Mucosa of gallbladder (tissue), 1 donor: ENCODE measurements at regions not wholly inside any gene's neighbourhood (a gene's known extent, or its start where the extent isn't known, plus 50 kb on each side); places are given as distances from the start of the nearest gene placed in this dataset.
"Not testable (repeated sequence)": the region's sequence is repeated elsewhere in the genome, so short reads cannot be mapped to it uniquely, and the experiment has no call there.

Source experiments
- DNase-seq: peaks from one replicate; pipeline ENCODE4 v3.0.0-alpha.2; 2020; ENCODE audit warnings: low spot score
- donor health status: DM: no; HTN: no; CAD: no.

DNA sequence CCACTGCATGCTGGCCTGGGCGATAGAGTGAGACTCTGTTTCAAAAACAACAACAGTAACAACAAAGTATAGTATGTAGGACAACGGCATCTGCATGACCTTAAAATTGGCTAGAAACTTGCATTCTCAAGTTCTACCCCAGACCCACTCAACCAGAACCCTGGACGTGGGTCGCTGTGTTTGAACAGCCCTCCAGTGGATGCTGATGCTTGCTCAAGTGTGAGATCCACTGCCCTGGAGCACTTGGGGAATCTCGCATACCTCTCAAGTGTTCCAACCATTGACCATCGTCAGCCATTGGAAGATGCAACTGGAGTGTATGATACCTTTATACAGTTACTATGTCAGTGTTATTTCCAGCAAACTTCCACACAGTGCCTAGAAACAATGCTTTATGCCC lies 435.9 kb downstream of the DCDC2C start:
- no peak for DNase-seq

DNA sequence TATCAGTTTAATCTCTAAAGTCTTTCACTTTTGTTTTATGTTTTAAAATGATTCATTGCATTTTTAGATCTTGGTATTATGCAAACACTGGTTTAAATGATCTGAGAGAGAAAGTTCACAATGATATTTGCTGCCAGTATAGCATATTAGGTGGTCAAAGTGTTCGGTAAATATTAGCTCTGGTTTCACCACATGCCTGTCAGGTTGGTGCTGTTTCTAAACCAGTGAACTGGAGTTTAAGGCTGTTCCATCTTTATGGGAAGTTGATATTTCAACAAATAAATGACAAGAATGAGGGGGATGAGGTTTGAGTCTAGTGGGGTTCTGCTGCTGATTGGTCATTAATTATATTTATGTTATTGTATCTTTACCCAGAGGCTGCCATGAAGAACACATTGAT lies 436.4 kb downstream of the DCDC2C start:
- no peak for DNase-seq

DNA sequence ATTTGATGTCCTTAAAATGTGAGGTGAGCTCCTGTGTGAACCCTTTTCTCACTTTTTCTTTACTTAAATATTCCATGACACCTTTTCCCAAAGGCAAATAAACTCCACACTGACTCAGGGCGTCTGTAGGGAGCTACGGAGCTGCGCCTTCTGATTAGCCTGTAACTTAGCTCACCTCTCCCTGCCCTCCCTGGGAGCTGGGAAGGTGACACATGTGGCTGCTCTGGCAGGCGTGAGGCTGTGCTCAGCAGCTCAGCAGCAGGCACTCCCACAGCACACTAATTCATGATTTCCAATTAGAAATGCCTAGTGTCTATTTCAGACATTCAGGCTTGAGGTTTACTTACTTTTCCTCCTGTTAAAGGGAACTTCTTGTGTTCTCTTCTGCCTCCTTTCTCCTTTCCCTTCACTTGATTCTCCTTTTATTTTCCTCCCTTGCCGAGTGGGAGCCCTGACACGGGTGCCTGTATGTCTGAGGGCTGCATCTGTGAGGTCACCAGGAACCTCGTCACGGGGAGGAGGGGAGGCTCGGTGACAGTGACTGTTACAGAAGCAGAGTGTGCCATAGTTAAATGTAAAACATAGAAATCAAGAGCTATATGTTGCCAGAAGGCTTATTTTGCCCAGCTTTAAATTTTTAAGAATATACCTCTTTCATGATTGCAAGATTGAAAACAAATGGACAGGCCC lies 437.1 kb downstream of the DCDC2C start:
- DNase-seq = no peak

DNA sequence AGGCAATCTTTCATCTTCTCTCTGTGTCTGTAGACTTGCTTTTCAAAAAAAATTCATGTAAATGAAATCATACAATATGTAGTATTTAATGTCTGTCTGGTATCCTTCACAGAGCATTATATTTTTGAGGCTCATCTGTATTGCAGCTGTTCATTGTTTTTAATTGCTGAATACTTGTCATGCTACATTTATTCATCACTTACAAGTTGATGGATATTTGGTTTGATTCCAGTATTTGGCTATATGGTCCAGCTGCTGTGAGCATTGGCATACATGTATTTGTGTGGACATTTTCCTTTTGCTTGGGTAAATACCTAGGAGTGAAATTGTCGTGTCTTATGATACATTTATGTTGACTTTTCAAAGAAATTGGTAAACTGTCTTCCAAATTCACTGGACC lies 441.4 kb downstream of the DCDC2C start:
- no peak for DNase-seq

DNA sequence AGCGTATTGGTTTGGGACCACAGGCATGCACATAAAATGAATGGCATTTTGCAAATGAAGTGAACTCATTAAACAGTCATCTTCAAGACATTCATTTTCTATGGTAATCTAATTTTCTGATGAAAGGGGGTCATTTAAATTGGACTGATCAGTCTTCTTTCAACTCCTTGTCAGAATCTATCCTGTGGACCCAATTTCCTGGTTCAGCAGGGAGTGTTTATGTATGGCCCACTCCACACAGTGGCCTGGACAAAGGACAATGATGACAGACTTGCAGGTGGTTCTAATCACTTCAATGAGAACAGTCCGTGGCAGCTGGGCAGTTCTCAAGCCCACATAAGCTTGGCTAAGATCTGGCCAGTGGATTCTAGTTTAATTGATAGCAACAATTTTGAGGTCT lies 448.1 kb downstream of the DCDC2C start:
- DNase-seq = no peak

DNA sequence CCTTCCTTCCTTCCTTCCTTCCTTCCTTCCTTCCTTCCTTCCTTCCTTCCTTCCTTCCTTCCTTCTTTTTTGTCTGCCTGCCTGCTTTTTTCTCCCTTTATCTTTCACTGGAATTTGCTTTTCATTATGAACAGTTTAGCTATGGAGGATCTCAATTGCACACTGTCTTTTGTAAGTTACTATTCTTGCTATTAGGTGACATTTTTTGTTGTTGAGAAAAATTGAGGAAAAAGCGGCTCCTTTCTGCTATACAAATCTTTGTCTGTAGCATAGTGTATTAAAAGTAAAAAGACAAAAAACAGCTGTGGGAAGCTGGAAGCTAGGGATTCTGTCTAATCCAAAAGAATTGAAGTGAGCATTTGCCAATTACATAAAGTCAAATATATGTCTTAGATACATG lies 448.7 kb downstream of the DCDC2C start:
- no peak for DNase-seq

DNA sequence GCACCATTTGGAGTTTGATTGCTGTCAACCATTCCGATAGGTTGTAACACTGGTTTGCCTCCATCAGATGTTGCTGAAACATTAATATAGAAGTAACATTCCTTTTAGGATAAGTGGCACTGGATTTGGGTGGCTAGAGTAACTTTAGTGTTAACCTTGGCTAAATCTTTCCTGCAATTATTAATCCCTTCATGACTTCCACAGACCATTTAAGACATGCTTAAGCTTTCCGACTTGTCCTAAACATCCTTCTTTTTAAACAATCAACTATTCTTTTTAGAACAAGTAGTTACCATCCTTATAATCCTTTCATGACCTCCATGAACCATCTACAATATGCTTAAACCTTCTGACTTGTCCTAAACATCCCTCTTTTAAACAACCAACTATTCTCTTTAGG lies 465.5 kb downstream of the DCDC2C start:
- no peak for DNase-seq

DNA sequence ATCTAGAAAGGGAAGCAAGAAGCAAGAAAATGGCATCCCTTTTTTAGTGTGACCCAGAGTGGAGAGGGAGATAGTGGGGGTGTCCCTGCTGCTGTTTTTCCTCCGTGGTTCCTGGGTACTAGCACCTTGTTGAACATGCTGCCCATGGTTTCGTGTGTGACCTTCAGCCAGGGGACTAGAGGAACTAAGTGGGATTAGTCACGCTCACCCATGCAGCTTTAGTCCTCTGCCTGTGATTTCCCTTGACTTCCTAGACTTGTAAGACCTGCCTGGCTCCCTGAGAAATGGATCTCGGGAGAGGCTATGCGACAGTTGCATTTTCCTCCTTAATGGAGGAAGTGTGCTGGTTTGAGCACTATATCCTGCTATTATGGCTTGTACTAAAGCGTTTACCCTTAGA lies 471.4 kb downstream of the DCDC2C start:
- no peak for DNase-seq

DNA sequence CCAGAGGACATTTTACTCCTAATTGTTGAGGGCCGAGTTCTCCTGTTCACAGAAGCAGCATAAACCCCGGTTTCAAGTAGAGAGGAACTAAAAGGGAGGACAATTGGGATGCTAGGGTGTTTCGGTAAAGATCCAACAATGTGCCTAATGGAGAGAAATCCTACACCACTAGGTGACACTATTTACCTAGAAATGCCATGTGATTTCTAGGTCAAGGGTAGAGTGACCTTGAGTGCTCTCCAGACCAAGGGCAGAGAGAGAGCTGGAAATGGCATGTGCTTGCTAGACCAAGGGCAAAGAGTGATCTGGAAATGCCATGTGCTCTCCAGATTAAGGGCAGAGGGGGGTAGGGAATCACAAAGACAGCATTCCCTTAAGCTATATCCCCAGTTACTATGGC lies 472.0 kb downstream of the DCDC2C start:
- DNase-seq = no peak

DNA sequence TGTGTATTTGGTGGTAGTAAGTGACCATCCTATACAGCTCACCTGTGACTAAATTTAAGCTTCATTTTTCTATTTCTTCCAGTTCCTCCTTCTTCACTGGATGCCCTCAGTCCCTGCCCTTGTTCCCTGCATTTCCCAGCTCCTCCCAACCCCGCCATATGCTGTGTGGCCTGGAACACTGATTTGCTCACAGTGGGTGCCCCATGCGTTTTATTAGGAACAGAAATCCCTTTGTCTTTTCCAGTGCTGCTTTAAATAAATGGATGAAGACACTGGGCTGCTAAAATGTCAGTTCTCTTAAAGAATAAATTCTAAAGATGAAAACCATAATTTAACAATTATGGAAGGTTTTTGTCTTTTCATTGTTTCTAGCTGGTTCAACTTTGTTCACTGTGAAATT lies 477.3 kb downstream of the DCDC2C start:
- DNase-seq = no peak

DNA sequence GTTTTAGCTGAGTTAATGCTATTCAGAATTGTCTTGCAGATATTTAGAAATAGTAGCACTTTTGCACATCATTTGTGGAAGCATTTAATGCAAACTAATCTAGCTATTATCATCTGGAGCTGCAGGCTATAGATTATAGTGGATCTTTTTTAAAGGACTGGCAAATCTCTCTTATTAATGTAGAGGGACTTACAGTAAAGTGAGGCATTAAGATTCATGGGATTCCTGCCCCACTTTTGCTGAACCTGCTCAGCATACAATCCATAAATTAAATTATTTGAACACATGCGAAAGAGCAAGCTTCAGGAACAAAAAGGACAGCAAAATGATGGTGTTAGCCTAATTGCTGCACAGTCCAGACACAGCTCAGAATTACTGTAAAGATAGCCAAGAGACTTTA lies 477.7 kb downstream of the DCDC2C start:
- no peak for DNase-seq

DNA sequence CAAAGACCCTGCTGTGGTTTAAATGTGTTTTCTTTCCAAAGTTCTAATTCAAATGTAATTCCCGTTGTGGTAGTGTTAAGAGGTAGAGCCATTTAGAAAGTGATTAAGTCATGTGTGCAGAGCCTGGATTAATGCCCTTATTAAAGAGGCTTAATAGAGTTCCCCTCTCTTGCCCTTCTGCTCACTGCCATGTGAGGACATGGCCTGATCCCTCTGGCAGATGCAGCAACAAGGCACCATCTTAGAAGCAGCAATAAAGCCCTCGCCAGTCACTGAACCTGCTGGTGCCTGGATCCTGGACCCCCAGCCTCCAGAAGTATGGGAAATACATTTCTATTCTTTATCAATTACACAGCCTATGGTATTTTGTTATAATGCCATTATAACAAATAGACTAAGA lies 485.2 kb downstream of the DCDC2C start:
- DNase-seq = no peak

DNA sequence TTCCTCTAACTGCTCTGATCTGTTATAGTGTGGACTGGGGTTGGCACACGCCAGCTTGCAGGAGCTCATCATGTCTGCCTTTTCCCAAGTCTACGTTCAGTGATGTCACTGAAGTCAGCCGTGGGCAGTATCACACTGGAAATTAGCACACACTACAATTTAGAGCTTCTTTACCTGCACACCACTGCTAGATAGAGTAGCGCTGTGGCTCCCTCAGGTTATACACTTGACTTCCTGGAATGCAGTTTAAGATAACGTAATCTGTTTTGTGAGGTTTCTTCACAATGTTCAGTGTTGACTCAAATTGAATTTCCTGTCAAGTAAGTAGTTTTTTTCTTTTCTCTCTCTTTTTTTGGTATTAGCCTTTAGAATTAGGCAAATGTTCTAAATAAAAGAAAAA lies 487.2 kb downstream of the DCDC2C start:
- no peak for DNase-seq

DNA sequence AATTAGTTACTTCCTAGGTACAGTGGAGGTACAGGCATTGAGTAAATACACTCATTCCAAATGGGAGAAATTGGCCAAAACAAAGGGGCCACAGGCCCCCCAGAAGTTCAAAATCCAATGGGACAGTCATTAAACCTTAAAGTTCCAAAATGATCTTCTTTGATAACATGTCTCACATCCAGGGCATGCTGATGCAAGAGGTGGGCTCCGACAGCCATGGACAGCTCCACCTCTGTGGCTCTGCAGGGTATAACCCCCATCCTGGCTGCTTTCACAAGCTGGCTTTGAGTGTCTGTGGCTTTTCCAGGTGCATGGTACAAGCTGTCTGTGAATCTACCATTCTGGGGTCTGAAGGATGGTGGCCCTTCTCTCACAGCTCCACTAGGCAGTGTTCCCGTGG lies 488.7 kb downstream of the DCDC2C start:
- no peak for DNase-seq

DNA sequence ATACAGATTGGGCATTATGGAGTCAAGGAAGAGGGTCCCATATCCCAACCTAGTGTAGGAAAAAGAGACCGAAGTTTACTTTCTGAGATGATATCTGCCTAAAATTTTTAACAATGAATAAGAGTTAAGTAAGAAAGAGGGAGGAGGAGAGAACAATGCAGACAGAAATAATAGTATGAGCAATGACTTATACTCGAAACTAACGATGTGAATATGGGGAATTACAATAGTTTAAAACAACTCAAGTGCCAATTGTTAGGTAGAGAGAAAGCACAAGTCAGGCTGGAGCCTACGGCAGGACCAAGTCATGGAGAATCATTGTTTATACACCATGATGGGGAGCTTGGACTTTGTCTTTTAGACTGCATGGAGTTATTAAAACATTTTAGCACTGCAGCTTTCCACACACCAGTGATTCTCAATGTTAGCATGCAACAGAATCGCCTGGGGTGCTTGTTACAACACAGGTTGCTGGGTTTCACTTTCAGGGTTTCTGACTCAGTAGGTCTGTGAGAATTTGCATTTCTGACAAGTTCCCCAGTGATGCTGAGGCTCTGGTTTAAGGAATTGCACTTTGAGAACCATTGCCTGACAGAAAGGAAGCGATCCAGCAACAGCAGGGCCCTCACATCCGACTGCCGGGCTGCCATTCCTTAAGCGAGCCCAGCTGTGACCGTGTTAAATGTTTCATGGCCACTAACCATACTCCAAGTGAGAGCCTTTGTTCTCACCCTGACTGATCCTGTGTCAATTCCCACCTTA lies 511.2 kb downstream of the DCDC2C start:
- DNase-seq = no peak

DNA sequence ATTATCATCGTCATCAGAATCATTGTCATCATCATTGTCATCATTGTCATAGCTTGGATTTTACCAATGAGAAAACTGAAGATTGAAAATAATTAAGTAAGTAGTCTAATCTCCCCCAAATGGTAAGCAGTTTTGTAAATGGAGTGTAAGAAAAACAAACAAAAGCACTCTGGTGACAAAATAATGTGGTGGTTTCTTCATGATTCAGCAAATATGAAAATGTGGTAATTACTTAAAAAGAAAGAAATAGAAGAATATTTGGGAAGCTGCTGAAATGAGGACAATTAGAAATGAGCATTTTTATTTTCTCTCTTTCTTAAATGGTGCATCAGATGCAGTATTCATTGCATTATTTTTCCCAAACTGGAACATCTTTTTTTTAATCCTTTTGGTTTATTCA lies 514.4 kb downstream of the DCDC2C start:
- no peak for DNase-seq

DNA sequence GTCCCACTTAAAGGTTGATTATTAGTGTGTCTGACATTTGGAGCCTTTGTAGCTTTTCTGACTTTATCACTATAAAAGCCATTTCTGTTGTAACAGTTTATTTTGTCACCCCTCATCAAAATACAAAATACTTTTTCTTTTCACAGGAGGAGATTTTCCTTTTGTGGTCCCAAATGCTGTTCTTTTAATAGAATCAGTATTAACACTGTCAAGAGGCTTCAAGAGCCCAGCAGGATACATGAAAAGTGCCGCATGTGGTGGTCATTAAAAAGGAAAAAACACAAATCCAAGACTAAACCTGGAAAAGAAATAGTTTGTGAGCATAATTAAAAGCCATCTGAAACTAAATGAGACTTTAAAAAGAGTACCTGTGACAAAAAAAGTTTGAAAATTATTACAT lies 515.7 kb downstream of the DCDC2C start:
- no peak for DNase-seq

DNA sequence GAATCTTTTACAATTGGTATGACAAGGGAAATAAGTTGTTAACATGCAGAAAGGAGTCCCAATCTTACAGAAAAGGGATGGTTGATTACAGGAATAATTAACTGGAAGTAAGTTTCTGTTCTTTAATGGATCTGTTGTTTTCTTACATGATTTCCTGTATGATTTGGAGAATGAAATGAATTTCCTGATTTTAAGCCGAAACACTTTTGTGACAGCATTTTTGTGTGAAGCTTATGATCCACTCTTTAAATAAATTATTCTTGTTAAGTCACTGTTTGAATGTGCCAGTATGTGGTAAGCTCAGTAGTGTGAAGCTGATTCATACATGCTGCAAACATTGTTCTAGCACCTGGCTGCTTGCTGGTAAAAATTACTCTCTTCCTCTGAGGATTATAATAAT lies 516.2 kb downstream of the DCDC2C start:
- no peak for DNase-seq

DNA sequence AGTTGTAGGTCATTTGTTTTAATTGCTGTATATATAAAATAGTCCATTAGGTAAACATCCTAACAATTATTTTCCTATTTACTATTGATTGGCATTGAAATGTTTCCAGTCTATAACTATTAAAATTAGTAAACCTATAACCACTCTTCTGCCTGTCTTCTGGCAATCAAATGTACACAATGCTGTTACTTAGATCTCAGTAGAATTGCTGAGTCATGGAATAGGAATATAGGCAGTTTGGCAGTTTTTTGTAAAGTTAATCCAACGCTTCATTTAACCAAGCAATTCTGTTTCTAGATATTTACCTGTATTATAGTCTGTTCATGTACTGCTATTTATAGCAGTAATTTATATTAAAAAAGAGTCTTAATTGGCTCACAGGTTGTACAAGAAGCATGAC lies 518.1 kb downstream of the DCDC2C start:
- no peak for DNase-seq

DNA sequence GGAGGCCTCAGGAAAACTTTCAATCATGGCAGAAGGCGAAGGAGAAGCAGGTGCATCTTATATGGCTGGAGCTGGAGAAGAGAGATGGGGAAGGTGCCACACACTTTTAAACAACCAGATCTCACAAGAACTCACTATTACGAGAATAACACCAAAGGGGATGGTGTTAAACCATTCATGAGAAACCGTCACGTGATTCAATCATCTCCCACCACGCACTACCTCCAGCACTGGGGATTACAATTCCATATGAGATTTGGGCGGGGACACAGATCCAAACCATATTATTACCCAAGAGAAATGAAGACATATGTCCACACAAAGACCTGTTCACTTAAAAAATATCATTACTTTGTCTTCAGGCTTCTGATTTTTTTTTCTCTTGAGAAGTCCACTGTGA lies 518.5 kb downstream of the DCDC2C start:
- no peak for DNase-seq

DNA sequence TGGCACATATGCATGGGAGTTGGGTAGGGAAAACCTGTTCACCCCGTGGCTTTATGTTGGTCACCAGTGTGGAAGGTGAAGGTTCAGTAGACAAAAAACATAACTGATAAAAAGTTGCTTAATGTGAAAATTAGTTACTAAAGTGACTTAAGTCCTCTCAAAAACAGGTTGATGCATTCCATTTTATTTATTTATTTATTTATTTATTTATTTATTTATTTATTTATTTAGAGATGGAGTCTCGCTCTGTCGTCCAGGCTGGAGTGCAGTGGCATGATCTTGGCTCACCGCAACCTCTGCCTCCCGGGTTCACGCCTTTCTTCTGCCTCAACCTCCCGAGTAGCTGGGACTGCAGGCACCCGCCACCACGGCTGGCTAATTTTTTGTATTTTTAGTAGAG lies 541.0 kb downstream of the DCDC2C start:
- not testable (repeated sequence) for DNase-seq

DNA sequence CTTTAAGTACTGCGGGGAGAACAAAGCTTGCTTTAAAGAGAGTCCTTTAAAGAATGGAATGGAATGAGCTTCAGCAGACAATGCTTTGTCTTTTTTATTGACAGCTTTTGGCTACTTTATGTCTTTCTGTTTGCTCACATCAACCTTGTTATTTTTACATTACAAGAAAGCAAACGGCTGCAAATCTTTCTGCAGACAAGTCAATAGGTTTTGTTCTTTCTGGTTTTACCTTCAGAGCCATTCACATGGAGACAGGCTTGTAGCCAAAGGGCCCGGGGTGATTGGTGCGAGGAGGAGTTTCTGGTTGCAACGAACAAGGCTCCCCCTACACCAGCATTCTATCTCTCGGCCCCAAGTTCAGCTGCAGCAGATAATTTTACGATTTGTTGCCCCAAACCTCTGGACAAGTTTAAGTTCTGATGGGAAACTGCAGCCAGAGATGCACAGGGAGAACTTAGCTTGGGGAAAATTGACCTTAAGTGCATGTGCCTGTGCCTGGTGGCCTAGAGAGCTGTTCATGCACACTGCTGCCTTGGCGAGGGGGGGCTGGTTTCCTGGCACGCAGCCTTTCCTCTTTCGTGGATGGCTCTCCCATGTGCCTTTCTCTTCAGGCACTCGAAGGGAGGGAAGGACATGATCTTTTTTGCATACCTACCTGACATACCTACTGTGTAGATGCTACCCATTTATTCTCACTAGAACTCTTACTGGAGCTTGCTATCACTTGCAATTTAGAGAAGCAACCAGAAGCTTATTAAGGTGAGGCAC lies 543.2 kb downstream of the DCDC2C start:
- no peak for DNase-seq

DNA sequence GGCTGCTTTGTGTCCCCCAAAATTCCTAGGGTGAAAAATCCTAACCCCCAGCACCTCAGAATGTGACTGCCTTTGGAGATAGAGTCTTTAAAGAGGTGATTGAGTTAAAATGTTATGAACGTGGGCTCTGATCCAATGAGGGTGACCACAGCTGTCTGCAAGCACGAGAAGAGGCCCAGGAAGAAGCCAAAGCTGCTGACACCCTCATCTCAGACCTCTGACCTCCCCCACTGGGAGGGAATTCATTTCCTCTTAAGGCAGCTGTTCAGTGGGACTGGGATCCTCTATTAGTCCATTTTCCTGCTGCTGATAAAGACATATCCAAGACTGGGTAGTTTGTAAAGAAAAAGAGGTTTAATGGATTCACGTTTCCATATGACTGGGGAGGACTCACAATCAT lies 544.4 kb downstream of the DCDC2C start:
- no peak for DNase-seq
